H9 (cell line): ENCODE measurements at regions not wholly inside any gene's neighbourhood (a gene's known extent, or its start where the extent isn't known, plus 50 kb on each side); places are given as distances from the start of the nearest gene placed in this dataset.

ENCODE experiments used
- DNase-seq: peaks from one replicate; pipeline ENCODE4 v3.0.0-alpha.2; 2017
- H2AFZ ChIP-seq: one replicate; pipeline ENCODE4 v1.6.1; 2013; ENCODE audit warnings: mild to moderate bottlenecking, low read length, control low read depth, moderate library complexity
- H2AK5ac ChIP-seq: 2 replicates; pipeline ENCODE4 v1.6.1; 2013; ENCODE audit warnings: low read length, control low read depth, mixed read lengths; ENCODE audit not compliant: insufficient read length
- H2BK120ac ChIP-seq: one replicate; pipeline ENCODE4 v1.6.1; 2013; ENCODE audit warnings: low read depth, mild to moderate bottlenecking, low read length, control low read depth, inconsistent platforms; ENCODE audit not compliant: poor library complexity, severe bottlenecking
- H2BK12ac ChIP-seq: 2 replicates; pipeline ENCODE4 v1.6.1; 2013; ENCODE audit warnings: low read length, control low read depth, mixed read lengths, low read depth; ENCODE audit not compliant: insufficient read length
- H2BK15ac ChIP-seq: 2 replicates; pipeline ENCODE4 v1.6.1; 2013; ENCODE audit warnings: low read depth, low read length, control low read depth
- H2BK20ac ChIP-seq: one replicate; pipeline ENCODE4 v1.6.1; 2013; ENCODE audit warnings: low read depth, mild to moderate bottlenecking, low read length, control low read depth, inconsistent platforms; ENCODE audit not compliant: poor library complexity, severe bottlenecking
- H2BK5ac ChIP-seq: 2 replicates; pipeline ENCODE4 v1.6.1; 2013; ENCODE audit warnings: low read length, control low read depth, mixed read lengths; ENCODE audit not compliant: insufficient read length
- H3K14ac ChIP-seq: 2 replicates; pipeline ENCODE4 v1.6.1; 2013; ENCODE audit warnings: low read length, control low read depth; ENCODE audit not compliant: insufficient read depth
- H3K18ac ChIP-seq: 2 replicates; pipeline ENCODE4 v1.6.1; 2013; ENCODE audit warnings: low read depth, mild to moderate bottlenecking, mixed read lengths, low read length, control low read depth; ENCODE audit not compliant: insufficient read length
- H3K23ac ChIP-seq: 2 replicates; pipeline ENCODE4 v1.6.1; 2013; ENCODE audit warnings: low read length, control low read depth, mixed read lengths, low read depth; ENCODE audit not compliant: insufficient read length
- H3K23me2 ChIP-seq: 2 replicates; pipeline ENCODE4 v1.6.1; 2013; ENCODE audit warnings: low read depth, mild to moderate bottlenecking, mixed read lengths, low read length, control low read depth; ENCODE audit not compliant: insufficient read length, poor library complexity, severe bottlenecking
- H3K27ac ChIP-seq: 2 replicates; pipeline ENCODE4 v1.5.1; 2013; ENCODE audit warnings: low read length, control low read depth, mixed read lengths, low read depth; ENCODE audit not compliant: insufficient read length
- H3K27me3 ChIP-seq: 2 replicates; pipeline ENCODE4 v1.6.1; 2013; ENCODE audit warnings: low read length, control low read depth, inconsistent platforms; ENCODE audit not compliant: insufficient read depth
- H3K4ac ChIP-seq: 2 replicates; pipeline ENCODE4 v1.6.1; 2013; ENCODE audit warnings: low read depth, mild to moderate bottlenecking, control low read depth, inconsistent platforms, low read length, moderate library complexity
- H3K4me1 ChIP-seq: 2 replicates; pipeline ENCODE4 v1.6.1; 2013; ENCODE audit warnings: low read length, control low read depth, inconsistent platforms; ENCODE audit not compliant: insufficient read depth
- H3K4me2 ChIP-seq: 2 replicates; pipeline ENCODE4 v1.6.1; 2013; ENCODE audit warnings: low read length, control low read depth, mixed read lengths; ENCODE audit not compliant: insufficient read length, insufficient read depth
- H3K56ac ChIP-seq: 2 replicates; pipeline ENCODE4 v1.6.1; 2013; ENCODE audit warnings: low read depth, mild to moderate bottlenecking, mixed read lengths, low read length, control low read depth; ENCODE audit not compliant: insufficient read length
- H3K79me1 ChIP-seq: 2 replicates; pipeline ENCODE4 v1.6.1; 2013; ENCODE audit warnings: low read depth, mild to moderate bottlenecking, moderate library complexity, low read length, control low read depth, inconsistent platforms; ENCODE audit not compliant: insufficient read depth, poor library complexity, severe bottlenecking
- H3K79me2 ChIP-seq: 2 replicates; pipeline ENCODE4 v1.6.1; 2013; ENCODE audit warnings: low read length, control low read depth, inconsistent platforms; ENCODE audit not compliant: insufficient read depth
- H3K9ac ChIP-seq: 2 replicates; pipeline ENCODE4 v1.6.1; 2013; ENCODE audit warnings: low read length, control low read depth, mixed read lengths; ENCODE audit not compliant: insufficient read length; ENCODE audit errors: extremely low read depth
- H3K9me3 ChIP-seq: one replicate; pipeline ENCODE4 v1.6.1; 2013; ENCODE audit warnings: low read depth, low read length, inconsistent platforms; ENCODE audit not compliant: control insufficient read depth
- H3T11ph ChIP-seq: one replicate; pipeline ENCODE4 v1.6.1; 2013; ENCODE audit warnings: mild to moderate bottlenecking, low read length, control low read depth, inconsistent platforms
- H4K20me1 ChIP-seq: one replicate; pipeline ENCODE4 v1.6.1; 2013; ENCODE audit not compliant: control insufficient read depth, insufficient read length, insufficient read depth
- H4K5ac ChIP-seq: 2 replicates; pipeline ENCODE4 v1.6.1; 2013; ENCODE audit warnings: low read depth, mild to moderate bottlenecking, mixed read lengths, low read length, control low read depth; ENCODE audit not compliant: insufficient read length
- H4K8ac ChIP-seq: replicated peaks from 2 replicates; pipeline ENCODE4 v1.6.1; 2013; ENCODE audit warnings: low read length, control low read depth, mixed read lengths, low read depth; ENCODE audit not compliant: insufficient read length
- H4K91ac ChIP-seq: 2 replicates; pipeline ENCODE4 v1.6.1; 2013; ENCODE audit warnings: low read depth, mild to moderate bottlenecking, moderate library complexity, mixed read lengths, low read length, control low read depth; ENCODE audit not compliant: insufficient read length
- H3K27ac Mint-ChIP-seq, 3 experiments: 2 replicates in 2 of 3; 3 replicates in 1 of 3; pipeline ENCODE4 v1.8.0; 2020 to 2021; ENCODE audit warnings: mixed read lengths in 3 of 3, mild to moderate bottlenecking in 1 of 3, moderate library complexity in 1 of 3
- H3K27me3 Mint-ChIP-seq: 2 replicates; pipeline ENCODE4 v1.8.0; 2021; ENCODE audit warnings: low read depth, mild to moderate bottlenecking, moderate library complexity, mixed read lengths
- H3K36me3 Mint-ChIP-seq, 3 experiments: 2 replicates in 2 of 3; 3 replicates in 1 of 3; pipeline ENCODE4 v1.8.0; 2020 to 2021; ENCODE audit warnings: low read depth in 3 of 3, mixed read lengths in 3 of 3; ENCODE audit not compliant: insufficient read depth in 1 of 3
- H3K4me1 Mint-ChIP-seq, 2 experiments: 2 replicates each; pipeline ENCODE4 v1.8.0; 2020; ENCODE audit warnings: mixed read lengths in 2 of 2
- H3K4me3 Mint-ChIP-seq, 2 experiments: 2 replicates in 1 of 2; 3 replicates in 1 of 2; pipeline ENCODE4 v1.8.0; 2020 to 2021; ENCODE audit warnings: mild to moderate bottlenecking in 2 of 2, mixed read lengths in 2 of 2, moderate library complexity in 1 of 2
- H3K9me3 Mint-ChIP-seq, 2 experiments: 2 replicates in 1 of 2; 3 replicates in 1 of 2; pipeline ENCODE4 v1.8.0; 2020; ENCODE audit warnings: mild to moderate bottlenecking in 2 of 2, mixed read lengths in 2 of 2, moderate library complexity in 1 of 2
- WGBS: extraction: QIAGEN DNeasy Blood & Tissue Kit; methylation state at CpG from one replicate; pipeline ENCODE4 v1.1.7; 2013; ENCODE audit warnings: missing lambda C conversion rate, low lambda C conversion rate, mixed read lengths; ENCODE audit not compliant: insufficient read length; ENCODE audit errors: extremely low coverage; 5-methylcytosine and 5-hydroxymethylcytosine counted together
- TF ChIP-seq, protein P1 (sequence below): fragments of 200-600 bp; sonication (generic); conservative IDR thresholded peaks from 3 replicates; pipeline ENCODE4 v1.8.0; 2021; ENCODE audit warnings: antibody characterized with exemption, mild to moderate bottlenecking

DNA sequence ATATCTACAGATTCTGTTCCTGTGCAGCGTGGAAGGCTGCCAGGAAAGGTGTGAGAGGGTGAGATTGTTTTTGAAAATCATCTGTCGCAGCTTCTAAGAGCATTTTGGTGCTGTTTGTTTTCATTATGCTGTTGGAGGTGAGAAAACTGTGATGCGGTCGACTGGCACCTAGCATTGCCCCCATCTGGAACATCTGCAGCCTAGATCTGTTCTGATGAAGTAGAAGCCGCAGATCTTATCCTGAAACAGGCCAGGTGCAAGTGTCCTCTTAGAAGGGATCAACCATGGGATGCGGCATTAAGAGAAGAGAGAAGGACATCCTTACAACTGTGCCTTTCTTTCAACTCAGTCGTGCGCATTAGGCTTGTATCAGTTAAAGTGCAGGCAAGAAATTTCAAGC is 167.3 kb downstream of the CDH26 start:
- Mint-ChIP-seq H3K9me3 (no peaks in the 10 kb centered on the region), H3K27ac (no peak overlapping the region; a peak in 1 of 7 replicates), H3K4me1 (no peaks in the 10 kb centered on the region), H3K4me3 (no peak overlapping the region), H3K27me3 (peaks cover 53% of the 10 kb centered on the region), H3K36me3 (no peaks in the 10 kb centered on the region)
- Histone ChIP-seq H3K56ac (no peak overlapping the region), H2BK15ac (no peak overlapping the region), H3K9me3 (no peaks in the 10 kb centered on the region), H3K4me1 (no peaks in the 10 kb centered on the region), H4K5ac (no peak overlapping the region), H3K9ac (no peak overlapping the region), H3K27me3 (no peaks in the 10 kb centered on the region), H3K14ac (no peak overlapping the region), H2BK12ac (no peak overlapping the region), H4K91ac (no peak overlapping the region), H2BK120ac (no peak overlapping the region), H2AK5ac (no peak overlapping the region), H4K20me1 (no peaks in the 10 kb centered on the region), H2BK5ac (no peak overlapping the region), H3K18ac (no peak overlapping the region), H3T11ph (no peak overlapping the region), H3K79me1 (no peaks in the 10 kb centered on the region), H4K8ac (no peak overlapping the region), H3K4ac (no peak overlapping the region), H3K4me2 (no peak overlapping the region), H3K79me2 (no peaks in the 10 kb centered on the region), H3K27ac (no peak overlapping the region), H3K23me2 (no peaks in the 10 kb centered on the region), H2AFZ (no peak overlapping the region), H2BK20ac (no peak overlapping the region), H3K23ac (no peak overlapping the region)
- TF ChIP-seq, protein P1, sequence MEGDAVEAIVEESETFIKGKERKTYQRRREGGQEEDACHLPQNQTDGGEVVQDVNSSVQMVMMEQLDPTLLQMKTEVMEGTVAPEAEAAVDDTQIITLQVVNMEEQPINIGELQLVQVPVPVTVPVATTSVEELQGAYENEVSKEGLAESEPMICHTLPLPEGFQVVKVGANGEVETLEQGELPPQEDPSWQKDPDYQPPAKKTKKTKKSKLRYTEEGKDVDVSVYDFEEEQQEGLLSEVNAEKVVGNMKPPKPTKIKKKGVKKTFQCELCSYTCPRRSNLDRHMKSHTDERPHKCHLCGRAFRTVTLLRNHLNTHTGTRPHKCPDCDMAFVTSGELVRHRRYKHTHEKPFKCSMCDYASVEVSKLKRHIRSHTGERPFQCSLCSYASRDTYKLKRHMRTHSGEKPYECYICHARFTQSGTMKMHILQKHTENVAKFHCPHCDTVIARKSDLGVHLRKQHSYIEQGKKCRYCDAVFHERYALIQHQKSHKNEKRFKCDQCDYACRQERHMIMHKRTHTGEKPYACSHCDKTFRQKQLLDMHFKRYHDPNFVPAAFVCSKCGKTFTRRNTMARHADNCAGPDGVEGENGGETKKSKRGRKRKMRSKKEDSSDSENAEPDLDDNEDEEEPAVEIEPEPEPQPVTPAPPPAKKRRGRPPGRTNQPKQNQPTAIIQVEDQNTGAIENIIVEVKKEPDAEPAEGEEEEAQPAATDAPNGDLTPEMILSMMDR, result no peak
- no peak for DNase-seq
- WGBS, result no CpG with 5 or more reads among the region's 8 CpGs
